CD14-positive monocyte (primary cell): ENCODE measurements at regions not wholly inside any gene's neighbourhood (a gene's known extent, or its start where the extent isn't known, plus 50 kb on each side); places are given as distances from the start of the nearest gene placed in this dataset.

Experiments
- DNase-seq, 3 donors: peaks; one replicate each; pipeline ENCODE4 v3.0.0-alpha.2; 2011 to 2022
- H2AFZ ChIP-seq: 2 replicates; pipeline ENCODE4 v1.6.0; 2012; ENCODE audit warnings: mild to moderate bottlenecking, low read depth, low read length, inconsistent platforms; ENCODE audit not compliant: insufficient read depth, poor library complexity, severe bottlenecking
- H3K27ac ChIP-seq, 2 donors: 1 replicate in 1 of 2; 2 replicates in 1 of 2; pipeline ENCODE4 v1.5.1; 2012 to 2013; ENCODE audit warnings: low read length in 2 of 2, control low read depth in 1 of 2, inconsistent platforms in 1 of 2, low read depth in 1 of 2, mild to moderate bottlenecking in 1 of 2
- H3K27me3 ChIP-seq, 2 donors: one replicate each; pipeline versions ENCODE4 v1.6.0 to v1.6.1; 2011 to 2013; ENCODE audit warnings: low read length in 2 of 2; ENCODE audit not compliant: control insufficient read depth in 2 of 2, insufficient read depth in 2 of 2
- H3K36me3 ChIP-seq, 2 donors: replicated peaks in 1 of 2; 1 replicate in 1 of 2; 2 replicates in 1 of 2; pipeline versions ENCODE4 v1.5.1 to v1.6.1; 2012 to 2013; ENCODE audit warnings: low read length in 2 of 2, control low read depth in 1 of 2, inconsistent platforms in 1 of 2, mild to moderate bottlenecking in 1 of 2; ENCODE audit not compliant: insufficient read depth in 2 of 2, control insufficient read depth in 1 of 2
- H3K4me1 ChIP-seq, 2 donors: 1 replicate in 1 of 2; 2 replicates in 1 of 2; pipeline versions ENCODE4 v1.5.1 to v1.6.1; 2012 to 2013; ENCODE audit warnings: low read length in 2 of 2, control low read depth in 1 of 2, inconsistent platforms in 1 of 2, mild to moderate bottlenecking in 1 of 2, moderate library complexity in 1 of 2; ENCODE audit not compliant: insufficient read depth in 2 of 2, control insufficient read depth in 1 of 2
- H3K4me2 ChIP-seq: replicated peaks from 2 replicates; pipeline ENCODE3; 2012; ENCODE audit warnings: low read length, moderate library complexity, mild to moderate bottlenecking; ENCODE audit not compliant: poor library complexity, severe bottlenecking; ENCODE audit errors: extremely low read depth
- H3K4me3 ChIP-seq, 3 experiments: fragments of 200-600 bp in 1 of 3; sonication (generic) in 1 of 3; replicated peaks in 1 of 3; 1 replicate in 2 of 3; 2 replicates in 1 of 3; pipeline ENCODE4 v1.5.1; 2011 to 2013; ENCODE audit warnings: low read length in 3 of 3, mild to moderate bottlenecking in 3 of 3, control low read depth in 2 of 3, low read depth in 2 of 3, inconsistent platforms in 1 of 3, moderate library complexity in 1 of 3
- H3K79me2 ChIP-seq: 2 replicates; pipeline ENCODE4 v1.6.0; 2012; ENCODE audit warnings: mild to moderate bottlenecking, control low read depth, inconsistent platforms, low read length, moderate library complexity; ENCODE audit not compliant: insufficient read depth
- H3K9ac ChIP-seq: 2 replicates; pipeline ENCODE4 v1.6.0; 2017; ENCODE audit warnings: low read length, mild to moderate bottlenecking; ENCODE audit not compliant: insufficient read depth, poor library complexity, severe bottlenecking
- H3K9me3 ChIP-seq, 2 donors: replicated peaks in 1 of 2; 1 replicate in 1 of 2; 2 replicates in 1 of 2; pipeline versions ENCODE4 v1.5.1 to v1.6.1; 2012 to 2013; ENCODE audit warnings: low read length in 2 of 2, control low read depth in 1 of 2; ENCODE audit not compliant: control insufficient read depth in 1 of 2, insufficient read depth in 1 of 2
- H4K20me1 ChIP-seq: 2 replicates; pipeline ENCODE4 v1.6.0; 2012; ENCODE audit warnings: mild to moderate bottlenecking, low read length, control low read depth, moderate library complexity; ENCODE audit not compliant: insufficient read depth
- H3K27ac Mint-ChIP-seq, 7 donors: one replicate each; pipeline ENCODE4 v1.8.0; 2020; ENCODE audit warnings: mild to moderate bottlenecking in 7 of 7, mixed read lengths in 7 of 7, moderate library complexity in 6 of 7, inconsistent platforms in 2 of 7
- H3K27me3 Mint-ChIP-seq, 3 donors: one replicate each; pipeline ENCODE4 v1.8.0; 2021 to 2022; ENCODE audit warnings: low read depth in 3 of 3, mild to moderate bottlenecking in 3 of 3, mixed read lengths in 3 of 3, moderate library complexity in 3 of 3, inconsistent platforms in 1 of 3
- H3K36me3 Mint-ChIP-seq, 2 donors: one replicate each; pipeline ENCODE4 v1.8.0; 2020; ENCODE audit warnings: mixed read lengths in 2 of 2, inconsistent platforms in 1 of 2, mild to moderate bottlenecking in 1 of 2
- H3K4me1 Mint-ChIP-seq: one replicate; pipeline ENCODE4 v1.8.0; 2020; ENCODE audit warnings: mild to moderate bottlenecking, mixed read lengths
- H3K4me3 Mint-ChIP-seq, 2 donors: one replicate each; pipeline ENCODE4 v1.8.0; 2020; ENCODE audit warnings: mild to moderate bottlenecking in 2 of 2, mixed read lengths in 2 of 2, moderate library complexity in 1 of 2
- H3K9me3 Mint-ChIP-seq, 7 donors: one replicate each; pipeline ENCODE4 v1.8.0; 2020 to 2022; ENCODE audit warnings: mixed read lengths in 7 of 7, mild to moderate bottlenecking in 6 of 7, moderate library complexity in 6 of 7, inconsistent platforms in 2 of 7
- WGBS: methylation state at CpG from one replicate; pipeline ENCODE4 v1.1.5; 2013; ENCODE audit warnings: missing lambda C conversion rate; ENCODE audit not compliant: insufficient coverage; 5-methylcytosine and 5-hydroxymethylcytosine counted together
- intact Hi-C, 2 donors: fragments of 100-400 bp; cut with micrococcal nuclease; formaldehyde crosslinking; loops; one replicate each; pipeline versions ENCODE4 v1.15.0 to v1.15.1; 2023
- TF ChIP-seq, protein P1 (sequence below): fragments of 200-600 bp; IDR thresholded peaks from one replicate; pipeline ENCODE4 v1.8.0; 2022; ENCODE audit warnings: antibody characterized with exemption, mild to moderate bottlenecking

DNA sequence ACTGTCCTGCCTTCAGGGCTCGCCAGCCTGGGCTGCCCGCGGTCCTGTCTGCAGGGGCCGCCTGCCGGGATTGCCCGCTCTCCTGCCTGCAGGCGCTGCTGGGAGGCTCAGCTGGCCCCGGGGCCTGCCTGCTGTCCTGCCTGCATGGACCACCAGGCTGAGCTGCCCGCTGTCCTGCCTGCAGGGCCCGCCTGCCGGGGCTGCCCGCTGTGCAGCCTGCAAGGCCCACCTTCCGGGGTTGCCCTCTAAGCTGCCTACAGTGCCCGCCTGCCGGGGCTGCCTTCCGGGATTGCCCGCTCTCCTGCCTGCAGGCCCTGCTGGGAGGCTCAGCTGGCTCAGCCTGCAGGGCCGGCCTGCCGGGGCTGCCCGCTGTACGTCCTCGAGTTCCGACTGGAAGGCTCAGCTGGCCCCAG is 164.4 kb downstream of the GLRX3 start:
- peaks cover 67 to 72% of the 10 kb centered on the region in 2 donors for H3K9me3 ChIP-seq
- intact Hi-C loops: no loop called here
- peak overlapping the region in 1 of 2 donors; percentile 16 for H3K27ac ChIP-seq

GRCh38 chr10:130301021-130301892 is 165.1 kb downstream of the GLRX3 start:
- Histone ChIP-seq H3K9me3 (peaks cover 65 to 73% of the 10 kb centered on the region in 2 donors), H3K27ac (peak overlapping the region in 1 of 2 donors; percentile 16), H3K9ac (peak overlapping the region; percentile 62), H3K27me3 (no peaks in the 10 kb centered on the region), H3K79me2 (no peaks in the 10 kb centered on the region), H3K4me3 (peak overlapping the region; percentile 10 to 70 (median 37)), H4K20me1 (no peaks in the 10 kb centered on the region), H3K4me2 (peak overlapping the region; percentile 63), H3K4me1 (peaks cover 0 to 9% of the 10 kb centered on the region in 2 donors), H3K36me3 (no peaks in the 10 kb centered on the region), H2AFZ (peak overlapping the region; percentile 72)
- DNase-seq: no peak
- Mint-ChIP-seq H3K4me1 (peaks cover 4% of the 10 kb centered on the region), H3K4me3 (peak overlapping the region; percentile 54 to 60), H3K9me3 (peaks cover 17 to 72% (median 54%) of the 10 kb centered on the region in 7 donors), H3K27ac (no peak overlapping the region), H3K36me3 (no peaks in the 10 kb centered on the region), H3K27me3 (peaks cover 2 to 5% (median 3%) of the 10 kb centered on the region in 3 donors)
- WGBS: 53% methylated on average over 39 of the region's 54 CpGs
- intact Hi-C loops: no loop called here
- TF ChIP-seq, protein P1, sequence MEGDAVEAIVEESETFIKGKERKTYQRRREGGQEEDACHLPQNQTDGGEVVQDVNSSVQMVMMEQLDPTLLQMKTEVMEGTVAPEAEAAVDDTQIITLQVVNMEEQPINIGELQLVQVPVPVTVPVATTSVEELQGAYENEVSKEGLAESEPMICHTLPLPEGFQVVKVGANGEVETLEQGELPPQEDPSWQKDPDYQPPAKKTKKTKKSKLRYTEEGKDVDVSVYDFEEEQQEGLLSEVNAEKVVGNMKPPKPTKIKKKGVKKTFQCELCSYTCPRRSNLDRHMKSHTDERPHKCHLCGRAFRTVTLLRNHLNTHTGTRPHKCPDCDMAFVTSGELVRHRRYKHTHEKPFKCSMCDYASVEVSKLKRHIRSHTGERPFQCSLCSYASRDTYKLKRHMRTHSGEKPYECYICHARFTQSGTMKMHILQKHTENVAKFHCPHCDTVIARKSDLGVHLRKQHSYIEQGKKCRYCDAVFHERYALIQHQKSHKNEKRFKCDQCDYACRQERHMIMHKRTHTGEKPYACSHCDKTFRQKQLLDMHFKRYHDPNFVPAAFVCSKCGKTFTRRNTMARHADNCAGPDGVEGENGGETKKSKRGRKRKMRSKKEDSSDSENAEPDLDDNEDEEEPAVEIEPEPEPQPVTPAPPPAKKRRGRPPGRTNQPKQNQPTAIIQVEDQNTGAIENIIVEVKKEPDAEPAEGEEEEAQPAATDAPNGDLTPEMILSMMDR: no peak

More for the DNA sequence above, 164.4 kb downstream of the GLRX3 start:
- Histone ChIP-seq H3K4me3 (peak overlapping the region; percentile 10 to 70 (median 37)), H3K4me2 (peak overlapping the region; percentile 63), H3K27me3 (no peaks in the 10 kb centered on the region), H3K79me2 (no peaks in the 10 kb centered on the region), H4K20me1 (no peaks in the 10 kb centered on the region), H3K36me3 (no peaks in the 10 kb centered on the region), H2AFZ (peak overlapping the region; percentile 72), H3K9ac (peak overlapping the region; percentile 62), H3K4me1 (peaks cover 0 to 9% of the 10 kb centered on the region in 2 donors)
- TF ChIP-seq, protein P1: no peak
- H3K4me1 Mint-ChIP-seq: peaks cover 4% of the 10 kb centered on the region
- WGBS: 66% methylated on average over 23 of the region's 23 CpGs
- no peak overlapping the region for H3K27ac Mint-ChIP-seq
- H3K9me3 Mint-ChIP-seq: peaks cover 17 to 68% (median 59%) of the 10 kb centered on the region in 7 donors
- no peak for DNase-seq
- H3K27me3 Mint-ChIP-seq: peaks cover 2 to 5% (median 3%) of the 10 kb centered on the region in 3 donors
- H3K4me3 Mint-ChIP-seq: peak overlapping the region in 1 of 2 donors; percentile 60
- H3K36me3 Mint-ChIP-seq: no peaks in the 10 kb centered on the region
